LoVo (cell line): ENCODE measurements at regions not wholly inside any gene's neighbourhood (a gene's known extent, or its start where the extent isn't known, plus 50 kb on each side); places are given as distances from the start of the nearest gene placed in this dataset.
"Not testable (repeated sequence)": the region's sequence is repeated elsewhere in the genome, so short reads cannot be mapped to it uniquely, and the experiment has no call there.

Experiments used
- DNase-seq: peaks from one replicate; pipeline ENCODE4 v3.0.0-alpha.2; 2016; ENCODE audit warnings: low spot score

GRCh38 chr10:126722726-126723125 lies 52.2 kb upstream of the C10orf90 start:
- no peak for DNase-seq

DNA sequence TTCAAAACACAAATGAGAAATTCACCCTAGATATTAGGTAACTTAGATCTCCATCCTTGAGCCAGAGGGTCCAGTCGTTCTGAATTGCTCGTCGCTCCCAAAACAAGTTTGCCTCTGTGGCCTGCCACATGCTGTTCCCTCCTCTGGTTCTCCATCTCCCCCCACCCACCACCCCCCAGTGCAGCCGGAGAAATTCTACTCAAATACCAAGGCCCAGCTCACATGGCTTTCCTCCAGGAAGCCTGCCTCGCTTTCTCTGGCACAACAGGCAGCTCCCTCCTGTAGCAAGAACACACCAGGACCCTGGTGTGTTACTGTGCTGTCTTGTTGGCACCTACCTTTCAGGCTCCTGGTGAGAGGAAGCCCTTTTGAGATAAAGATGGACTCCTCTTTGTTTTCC lies 52.7 kb upstream of the C10orf90 start:
- no peak for DNase-seq

DNA sequence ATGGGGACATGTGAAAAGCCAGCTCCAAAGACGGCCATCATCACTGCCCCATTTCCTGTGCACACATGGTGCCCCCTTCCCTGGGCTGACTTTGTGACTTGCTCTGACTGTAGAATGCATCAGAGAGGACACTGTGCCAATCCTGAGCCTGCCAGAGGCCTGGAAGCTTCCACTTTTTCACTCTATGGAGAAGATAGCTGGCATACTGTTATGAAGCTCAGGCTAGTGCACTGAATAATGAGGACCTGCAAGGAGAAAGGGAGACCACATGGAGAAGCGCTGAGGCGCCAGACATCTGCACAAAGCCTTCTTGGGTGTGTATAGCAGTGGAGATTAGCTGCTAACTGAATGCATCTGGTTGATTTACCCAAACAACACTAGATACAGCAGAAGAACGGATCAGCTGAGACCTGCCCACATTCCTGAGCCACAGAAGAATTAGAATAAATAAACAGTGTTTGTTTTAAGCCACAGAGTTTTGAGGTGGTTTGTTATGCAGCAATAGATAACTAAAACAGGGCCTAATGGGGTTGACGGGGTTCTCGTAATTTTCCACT lies 58.9 kb upstream of the C10orf90 start:
- DNase-seq: no peak

GRCh38 chr10:126730856-126731609 lies 60.5 kb upstream of the C10orf90 start:
- DNase-seq: no peak

GRCh38 chr10:126731610-126731990 lies 61.1 kb upstream of the C10orf90 start:
- DNase-seq: no peak

DNA sequence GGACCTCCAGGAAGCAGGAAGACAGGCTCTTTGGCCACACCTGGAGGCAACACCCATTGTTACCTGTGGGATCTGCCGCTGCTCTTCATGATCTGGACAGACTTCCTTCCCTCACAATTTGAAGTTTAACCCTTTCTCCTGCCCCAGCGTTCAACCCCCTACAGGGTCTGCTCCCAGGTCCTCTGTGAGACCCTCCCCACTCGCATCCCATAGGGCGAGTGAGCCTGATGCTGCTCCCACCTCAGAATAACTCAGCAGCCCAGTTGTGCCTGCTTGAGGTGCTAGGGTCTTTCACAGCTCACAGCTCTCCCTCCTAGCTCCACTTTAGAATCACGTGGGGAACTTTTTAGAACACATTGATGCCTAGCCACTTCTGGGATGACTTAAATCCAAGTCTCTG lies 61.8 kb upstream of the C10orf90 start:
- no peak for DNase-seq

- no peak for DNase-seq
These were observed 62.4 kb upstream of the C10orf90 start for GRCh38 chr10:126732868-126733267.

DNA sequence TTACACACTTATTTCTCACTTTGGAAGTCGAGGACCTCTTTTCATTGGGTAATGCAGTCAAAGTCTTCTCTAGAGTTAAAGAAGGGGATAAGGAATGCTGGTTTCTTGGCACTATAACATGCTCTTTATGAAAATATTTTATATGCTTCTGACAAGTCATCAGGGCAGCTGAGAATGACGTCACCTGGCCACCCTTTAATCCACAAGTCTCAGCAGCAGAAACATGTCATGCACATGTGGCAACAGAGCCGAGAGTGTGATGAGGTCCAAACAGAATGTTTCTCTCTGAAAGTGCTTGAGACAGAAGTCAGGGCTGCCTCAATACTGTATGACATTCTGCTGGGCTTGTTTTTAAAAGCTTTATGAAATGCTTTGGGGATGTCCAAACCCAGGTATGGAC lies 63.5 kb upstream of the C10orf90 start:
- DNase-seq: no peak

- no peak for DNase-seq
These were observed 64.5 kb upstream of the C10orf90 start for GRCh38 chr10:126734967-126735366.

DNA sequence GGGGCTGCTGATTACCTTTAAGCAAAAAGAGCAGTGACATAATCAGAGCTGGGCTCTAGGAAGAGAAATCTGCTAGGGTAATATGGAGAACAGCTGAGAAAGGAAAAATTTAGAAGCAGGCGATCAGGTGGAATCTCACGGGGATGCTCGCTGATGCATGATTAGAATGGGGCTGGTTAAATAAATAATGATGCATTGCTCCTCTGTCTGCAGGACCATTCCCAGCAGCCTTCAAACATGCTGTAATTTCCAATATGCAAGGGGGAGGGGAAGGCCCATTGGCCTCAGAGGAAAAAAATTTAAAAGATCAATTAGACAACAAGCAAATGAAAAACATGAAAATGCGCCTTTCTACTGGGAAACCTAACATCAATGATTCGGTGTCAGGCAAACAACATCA lies 65.6 kb upstream of the C10orf90 start:
- no peak for DNase-seq

- DNase-seq: no peak
These were observed 66.2 kb upstream of the C10orf90 start for GRCh38 chr10:126736727-126737126.

GRCh38 chr10:126738001-126738400 lies 67.5 kb upstream of the C10orf90 start:
- no peak for DNase-seq

DNA sequence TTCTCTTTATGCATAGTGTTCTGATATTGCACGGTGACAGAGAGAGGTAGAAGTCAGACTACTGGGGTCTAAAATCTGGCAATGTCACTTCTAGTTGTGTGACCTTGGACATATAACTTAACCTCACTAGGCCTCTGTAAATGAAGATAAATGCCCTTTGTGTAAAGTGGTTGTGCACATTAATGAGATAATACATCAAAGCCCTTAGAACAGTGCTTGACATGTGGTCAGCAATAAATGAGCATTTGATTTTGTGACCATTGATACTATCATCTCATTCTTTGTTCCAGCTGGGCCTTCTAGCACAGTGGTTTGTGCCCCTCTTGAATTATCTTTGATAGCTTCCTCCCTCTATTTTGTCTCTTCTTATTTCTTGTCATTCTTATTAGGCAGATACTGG lies 74.1 kb upstream of the C10orf90 start:
- DNase-seq: no peak

DNA sequence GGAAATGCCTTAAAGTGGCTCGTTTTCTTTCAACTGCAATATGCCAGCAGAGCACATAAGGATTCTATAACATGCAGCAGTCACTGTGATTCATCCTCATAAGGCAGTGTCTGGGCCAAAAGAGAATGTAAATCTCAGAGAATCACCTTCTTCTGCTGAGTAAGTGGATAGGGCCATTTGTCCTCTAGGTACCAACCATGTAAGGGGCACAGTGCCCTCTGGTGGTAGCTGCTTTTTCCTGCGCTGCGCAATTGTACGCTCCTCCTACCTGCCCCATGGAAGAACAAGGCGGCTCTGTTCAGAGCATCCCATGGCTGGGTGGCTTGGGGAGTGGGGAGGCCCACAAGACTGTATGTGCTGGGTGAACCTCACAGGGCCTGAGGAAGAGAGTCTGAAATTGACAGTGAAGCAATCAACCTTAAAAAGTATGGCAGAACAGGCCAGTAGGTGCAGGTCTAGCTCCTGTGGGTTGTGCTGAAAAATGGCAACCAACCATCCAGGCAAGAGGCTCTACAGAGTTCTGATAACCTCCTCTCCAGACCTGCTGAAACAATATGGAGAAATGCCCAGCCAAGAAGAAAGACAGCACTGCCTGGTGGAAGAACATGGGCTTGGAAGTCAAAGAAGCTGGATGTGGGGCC lies 78.6 kb upstream of the C10orf90 start:
- DNase-seq: peak; percentile 58

DNA sequence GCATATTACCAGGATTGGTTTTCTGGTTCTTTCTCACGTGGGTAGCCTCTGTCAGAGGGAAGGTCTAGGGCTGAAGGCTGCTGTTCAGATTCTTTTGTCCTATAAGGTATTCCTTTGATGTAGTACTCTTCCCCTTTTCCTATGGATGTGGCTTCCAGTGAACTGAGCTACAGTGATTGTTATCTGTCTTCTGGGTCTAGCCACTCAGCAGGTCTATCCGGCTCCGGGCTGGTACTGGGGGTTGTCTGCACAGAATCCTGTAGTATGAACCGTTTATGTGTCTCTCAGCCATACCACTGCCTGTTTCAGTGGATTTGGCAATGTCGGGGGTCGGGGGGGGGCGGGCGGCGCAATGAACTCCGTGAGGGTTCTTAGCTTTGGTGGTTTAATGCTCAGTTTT lies 84.5 kb upstream of the C10orf90 start:
- no peak for DNase-seq

- DNase-seq: no peak
These were observed 88.4 kb upstream of the C10orf90 start for GRCh38 chr10:126758867-126759266.

- no peak for DNase-seq
These were observed 89.0 kb upstream of the C10orf90 start for GRCh38 chr10:126759531-126759930.

DNA sequence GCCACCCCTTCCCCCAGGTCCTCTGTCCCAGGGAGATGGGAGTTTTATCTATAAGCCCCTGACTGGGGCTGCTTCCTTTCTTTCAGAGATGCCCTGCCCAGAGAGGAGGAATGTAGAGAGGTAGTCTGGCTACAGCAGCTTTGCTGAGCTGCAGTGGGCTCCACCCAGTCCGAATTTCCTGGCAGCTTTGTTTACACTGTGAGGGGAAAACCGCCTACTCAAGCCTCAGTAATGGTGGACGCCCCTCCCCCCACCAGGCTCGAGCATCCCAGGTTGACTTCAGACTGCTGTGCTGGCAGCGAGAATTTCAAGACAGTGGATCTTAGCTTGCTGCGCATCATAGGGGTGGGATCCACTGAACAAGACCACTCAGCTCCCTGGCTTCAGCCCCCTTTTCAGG lies 96.2 kb upstream of the C10orf90 start:
- not testable (repeated sequence) for DNase-seq

DNA sequence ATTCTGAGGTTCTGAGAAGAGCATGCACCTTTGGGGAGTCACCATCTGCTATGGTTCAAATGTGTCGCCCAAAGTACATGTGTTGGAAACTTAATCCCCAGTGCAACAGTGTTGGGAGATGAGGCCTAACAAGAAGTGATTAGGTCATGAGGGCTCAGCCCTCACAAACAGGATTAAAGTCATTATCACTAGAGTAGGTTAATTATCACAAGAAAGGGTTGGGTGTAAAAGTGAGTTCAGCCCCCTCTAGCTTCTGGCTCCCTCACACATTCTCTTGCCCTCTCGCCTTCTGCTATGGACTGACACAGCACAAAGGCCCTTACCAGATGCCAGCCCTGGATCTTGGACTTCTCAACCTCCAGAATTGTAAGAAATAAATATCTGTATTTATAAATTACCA lies 100.3 kb upstream of the C10orf90 start:
- no peak for DNase-seq

DNA sequence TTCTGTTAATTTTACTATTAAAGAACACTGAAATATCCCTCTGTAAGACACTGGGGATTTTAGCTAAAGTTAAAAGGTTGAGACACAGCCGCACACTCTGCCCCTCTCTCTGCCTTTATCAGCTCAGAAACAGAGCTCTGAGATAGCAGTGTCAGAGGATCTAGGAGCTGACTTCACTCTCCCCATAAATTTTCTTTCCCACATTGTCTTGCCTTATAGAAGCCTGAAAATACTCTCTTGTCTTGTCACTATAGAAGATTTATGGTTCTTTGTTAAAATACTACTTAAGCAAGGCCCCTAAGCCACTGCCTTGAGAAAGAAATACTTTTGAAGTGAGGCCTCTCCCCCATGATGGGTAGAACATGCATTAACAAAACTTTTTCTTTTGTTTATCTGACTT lies 105.7 kb upstream of the C10orf90 start:
- DNase-seq: no peak

DNA sequence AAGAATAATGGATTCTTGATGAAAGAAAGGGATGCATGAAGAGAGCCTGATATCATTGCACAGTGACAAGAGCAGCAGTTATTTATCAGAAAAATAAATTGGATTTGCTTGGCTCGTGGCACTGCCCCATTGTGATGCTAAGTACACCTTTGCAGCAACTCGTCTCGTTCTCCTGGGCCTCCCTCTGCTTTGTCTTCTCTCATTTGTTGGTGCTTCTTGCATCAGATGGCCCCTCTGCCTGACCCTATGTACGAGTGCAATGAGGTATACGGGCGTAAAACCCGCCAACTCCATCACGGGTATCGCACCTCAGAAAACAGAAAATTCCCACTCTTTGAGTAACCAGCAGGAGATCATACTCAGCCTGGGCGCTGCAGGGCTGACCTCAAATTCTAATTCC lies 107.2 kb upstream of the C10orf90 start:
- DNase-seq: no peak

- DNase-seq: no peak
These were observed 111.1 kb upstream of the C10orf90 start for GRCh38 chr10:126781450-126782216.
